ENCODE measurements at regions not wholly inside any gene's neighbourhood (a gene's known extent, or its start where the extent isn't known, plus 50 kb on each side); places are given as distances from the start of the nearest gene placed in this dataset.

GRCh38 chr5:87627363-87627762 lies 214.6 kb upstream of the CCNH start:
- Histone ChIP-seq H3K4me1 (ENCODE audit: insufficient read depth) (no peaks in the 10 kb centered on the region), H3F3A (replicated peaks; ENCODE audit: low read depth) (no peaks in the 10 kb centered on the region), H3K27ac (ENCODE audit: low read depth) (no peak overlapping the region), H4K20me1 (replicated peaks; ENCODE audit: insufficient read depth) (no peaks in the 10 kb centered on the region), H3K9me2 (ENCODE audit: insufficient read depth) (no peaks in the 10 kb centered on the region), H3K4me3 (no peak overlapping the region), H3K36me3 (ENCODE audit: insufficient read depth) (no peaks in the 10 kb centered on the region), H3K79me2 (replicated peaks; ENCODE audit: insufficient read depth) (no peaks in the 10 kb centered on the region), H2AFZ (peak overlapping the region; percentile 6; the same call in 1 of the 2 replicates), H3K4me2 (no peak overlapping the region), H3K27me3 (ENCODE audit: insufficient read depth) (no peaks in the 10 kb centered on the region)
- DNase-seq (ENCODE audit: low spot score) (no peak), ATAC-seq (no peak)
- Mint-ChIP-seq H3K4me3 (no peak overlapping the region), H3K4me1 (peaks cover 2% of the 10 kb centered on the region; the same call in 2 of the 3 replicates), H3K36me3 (ENCODE audit: low read depth) (no peaks in the 10 kb centered on the region), H3K9me3 (no peaks in the 10 kb centered on the region), H3K27ac (no peak overlapping the region), H3K27me3 (ENCODE audit: insufficient read depth, low read depth, poor library complexity) (no peaks in the 10 kb centered on the region)
- TF ChIP-seq ZNF462 (CRISPR knock-in tag; IDR thresholded peaks at IDR 0.05), result no peak
- no peak for TF ChIP-seq NANOG (IDR thresholded peaks at IDR 0.05; ENCODE audit: borderline replicate concordance)
- no peak for TF ChIP-seq ZNF331 (CRISPR knock-in tag; IDR thresholded peaks at IDR 0.05; ENCODE audit: low read depth)
- no peak for TF ChIP-seq EZH2phosphoT487 (IDR thresholded peaks at IDR 0.05; ENCODE audit: unreplicated experiment)
- TF ChIP-seq POLR2AphosphoS5 (IDR thresholded peaks at IDR 0.05; ENCODE audit: low read depth), result no peak
- no peak for TF ChIP-seq CTCF (conservative IDR thresholded peaks at IDR 0.05; ENCODE audit: low read depth in 2 of 2)

Measured in GM23338 (cell line).